T-helper 2 cell treated with Interferon-gamma antibody and Interleukin-4, amounts not matched to agents 100 ng/mL and 5 ng/mL, for 36 hours (primary cell): ENCODE measurements at regions not wholly inside any gene's neighbourhood (a gene's known extent, or its start where the extent isn't known, plus 50 kb on each side); places are given as distances from the start of the nearest gene placed in this dataset.

ENCODE experiments used
- intact Hi-C: fragments of 100-400 bp; cut with micrococcal nuclease; formaldehyde crosslinking; loops from one replicate; pipeline ENCODE4 v1.15.1; 2023

DNA sequence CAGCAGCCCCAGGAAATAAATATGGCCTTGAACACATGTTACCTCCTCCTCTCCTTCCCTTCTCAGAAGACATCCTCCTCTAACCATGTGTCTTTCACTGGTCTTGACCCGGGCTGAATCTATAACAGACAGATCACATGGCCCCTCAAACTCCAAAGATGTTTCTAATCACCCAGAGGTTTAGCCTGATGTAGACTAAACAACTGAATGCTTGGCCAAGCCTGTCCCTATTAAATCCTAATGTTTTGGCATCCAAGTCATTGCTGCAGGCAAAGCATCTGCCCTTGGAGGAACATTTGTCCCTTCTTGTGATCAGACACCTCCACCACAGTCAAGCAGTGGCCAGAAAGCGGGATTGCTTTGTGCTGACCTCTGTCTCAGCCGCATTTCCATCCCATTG, 65.5 kb downstream of the ANKRD60 start:
- intact Hi-C loops, result no loop called here

DNA sequence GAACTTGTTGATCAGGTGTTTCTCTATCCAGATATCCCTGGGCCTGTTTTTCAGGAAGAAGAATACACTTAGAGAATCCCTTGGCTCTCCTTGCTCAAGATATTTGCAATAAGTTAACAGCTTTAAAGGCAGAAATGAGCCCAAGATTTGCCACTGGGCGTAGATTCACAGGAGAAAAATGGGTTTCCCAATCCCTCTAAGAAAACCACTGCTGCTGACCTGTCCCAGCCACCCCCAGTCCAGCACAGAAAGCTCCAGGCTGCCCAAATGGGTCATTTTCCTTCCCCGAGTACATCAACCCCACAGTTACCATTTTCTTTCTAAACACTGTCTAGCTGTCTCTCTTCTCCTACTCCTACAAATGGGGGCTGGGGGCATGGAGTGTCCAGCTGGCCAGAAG, 67.3 kb downstream of the ANKRD60 start:
- intact Hi-C loops, result no loop called here

DNA sequence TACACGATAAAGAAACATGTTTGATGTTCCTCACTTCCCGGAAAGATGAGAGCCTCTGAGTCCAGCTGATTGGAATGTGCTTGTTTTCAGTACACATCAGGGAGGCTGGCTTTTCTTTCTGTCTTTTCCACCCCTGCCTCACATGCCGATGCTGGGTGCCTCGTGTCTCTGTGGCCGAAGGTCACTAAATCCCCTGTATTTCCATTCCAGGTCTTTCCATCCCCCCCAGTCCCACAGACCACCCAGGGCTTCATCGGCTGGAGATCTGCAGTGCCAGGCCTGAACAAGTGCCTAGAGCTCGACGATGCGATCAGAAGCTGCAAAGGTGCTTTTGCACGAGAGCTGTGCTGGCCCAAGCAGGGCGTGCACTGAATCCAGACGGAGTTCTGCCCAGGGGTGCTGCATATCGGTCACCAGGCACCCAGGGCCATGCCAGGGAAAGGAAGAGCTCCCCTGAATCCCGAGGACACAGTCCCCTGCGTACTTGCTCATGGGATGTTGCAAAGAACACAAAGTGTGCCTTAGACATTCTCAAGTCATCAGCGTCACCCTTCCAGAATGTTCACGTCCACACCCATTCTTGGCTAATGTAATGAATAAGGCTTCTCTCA, 67.9 kb downstream of the ANKRD60 start:
- intact Hi-C loops, result no loop called here

DNA sequence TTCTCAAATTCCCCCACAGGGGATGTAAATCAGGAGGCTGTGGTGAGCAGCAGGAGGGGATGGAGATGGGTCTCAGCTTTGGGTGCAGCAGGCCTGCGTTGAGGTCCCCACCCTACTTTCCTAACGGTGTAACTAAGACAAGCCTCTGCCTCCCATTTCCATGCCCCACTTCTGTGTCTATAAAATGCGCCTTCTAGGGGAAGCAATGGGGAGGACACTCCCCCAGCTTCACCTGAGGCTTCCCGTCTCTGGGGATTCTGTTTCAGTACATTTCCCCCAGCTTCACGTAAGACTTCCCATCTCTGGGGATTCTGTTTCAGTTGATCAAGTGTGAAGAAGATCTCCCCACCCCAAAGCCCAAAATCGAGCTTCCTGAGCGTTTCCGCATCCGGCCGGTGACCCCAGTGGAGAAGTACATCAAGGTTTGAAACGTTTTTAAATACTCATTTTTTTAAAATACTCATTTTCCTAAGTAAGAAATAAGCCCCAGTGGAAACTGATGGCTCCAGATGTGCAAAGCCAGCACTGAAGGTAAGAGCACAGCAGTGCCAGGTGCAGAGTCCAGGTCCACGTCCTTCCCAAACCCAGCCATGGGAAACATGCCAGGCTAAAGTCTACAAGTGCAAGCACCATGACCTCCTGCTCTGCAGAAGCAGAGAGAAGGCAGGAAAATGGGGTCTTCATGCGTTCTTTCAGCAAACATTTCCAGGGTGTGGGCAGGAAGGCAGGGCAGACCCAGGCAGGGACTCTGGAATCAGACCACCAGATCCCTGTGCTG, 73.1 kb downstream of the ANKRD60 start:
- intact Hi-C loops, result no loop called here

GRCh38 chr20:58154113-58154512, 74.3 kb downstream of the ANKRD60 start:
- intact Hi-C loops, result no loop called here

GRCh38 chr20:58153121-58153520, 75.3 kb downstream of the ANKRD60 start:
- intact Hi-C loops, result no loop called here

GRCh38 chr20:58150772-58151171, 77.7 kb downstream of the ANKRD60 start:
- intact Hi-C loops, result no loop called here

- intact Hi-C loops, result no loop called here
Observed at GRCh38 chr20:58149437-58150091, 78.9 kb downstream of the ANKRD60 start.

GRCh38 chr20:58148891-58149290, 79.6 kb downstream of the ANKRD60 start:
- intact Hi-C loops, result no loop called here

- intact Hi-C loops, result no loop called here
Observed at GRCh38 chr20:58147628-58148370, 80.7 kb downstream of the ANKRD60 start.

- intact Hi-C loops, result no loop called here
Observed at GRCh38 chr20:58146746-58147140, 81.7 kb downstream of the ANKRD60 start.

DNA sequence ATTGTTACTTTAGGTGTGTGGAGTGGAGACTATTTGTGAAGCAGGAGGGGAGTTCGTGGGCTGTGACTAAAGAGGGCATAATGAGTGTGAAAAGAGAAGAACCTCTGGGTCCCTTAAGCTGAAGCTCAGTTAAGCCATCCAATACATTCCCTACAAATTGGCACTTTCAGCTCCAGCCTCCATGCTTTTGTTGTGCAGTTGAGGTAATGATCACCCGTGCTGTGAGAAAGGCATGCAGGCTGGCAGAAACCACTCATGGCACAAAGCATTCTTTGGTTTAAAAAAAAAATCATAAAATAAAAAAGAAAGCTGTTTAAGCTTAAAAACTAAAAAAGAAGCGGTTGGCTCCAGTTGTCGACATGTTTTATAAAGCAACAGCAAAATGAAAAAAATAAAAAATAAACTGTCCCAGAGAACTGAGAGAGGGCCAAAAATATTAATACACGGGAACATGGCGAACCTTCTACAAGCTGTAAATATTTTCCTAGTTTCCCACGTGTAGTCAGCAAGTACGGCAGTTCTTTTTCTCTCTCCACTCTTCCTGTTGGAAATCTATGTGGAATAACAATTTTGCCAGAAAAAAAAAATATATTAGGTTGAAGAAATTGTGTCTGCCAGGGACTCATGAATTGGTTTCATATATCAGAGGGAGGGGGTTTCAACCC, 82.2 kb downstream of the ANKRD60 start:
- intact Hi-C loops, result no loop called here

- intact Hi-C loops, result no loop called here
Observed at GRCh38 chr20:58145506-58146080, 82.9 kb downstream of the ANKRD60 start.

DNA sequence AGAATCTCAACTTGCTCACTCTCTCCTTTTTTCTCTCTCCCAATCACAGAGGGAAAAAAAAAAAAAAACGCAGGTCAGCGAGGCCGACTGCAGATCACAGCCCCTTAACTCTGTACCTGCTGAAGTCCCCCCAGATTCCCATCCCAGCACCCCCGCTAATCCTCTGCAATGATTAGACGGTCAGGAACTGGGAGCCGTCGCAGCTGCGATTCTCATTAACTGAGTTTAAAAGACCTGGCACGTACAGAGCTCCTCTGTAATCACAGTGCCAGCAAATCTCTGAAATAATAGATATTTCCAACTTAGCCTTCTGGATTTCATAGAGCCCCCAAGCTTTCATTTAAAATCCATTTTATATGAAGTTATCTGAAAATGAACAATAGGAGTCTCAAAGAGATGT, 84.4 kb downstream of the ANKRD60 start:
- intact Hi-C loops, result no loop called here

- intact Hi-C loops, result no loop called here
Observed at GRCh38 chr20:58143531-58143930, 84.9 kb downstream of the ANKRD60 start.

GRCh38 chr20:58142843-58143185, 85.6 kb downstream of the ANKRD60 start:
- intact Hi-C loops, result no loop called here

- intact Hi-C loops, result no loop called here
Observed at GRCh38 chr20:58141971-58142842, 86.2 kb downstream of the ANKRD60 start.

GRCh38 chr20:58141496-58141895, 87.0 kb downstream of the ANKRD60 start:
- intact Hi-C loops, result no loop called here

DNA sequence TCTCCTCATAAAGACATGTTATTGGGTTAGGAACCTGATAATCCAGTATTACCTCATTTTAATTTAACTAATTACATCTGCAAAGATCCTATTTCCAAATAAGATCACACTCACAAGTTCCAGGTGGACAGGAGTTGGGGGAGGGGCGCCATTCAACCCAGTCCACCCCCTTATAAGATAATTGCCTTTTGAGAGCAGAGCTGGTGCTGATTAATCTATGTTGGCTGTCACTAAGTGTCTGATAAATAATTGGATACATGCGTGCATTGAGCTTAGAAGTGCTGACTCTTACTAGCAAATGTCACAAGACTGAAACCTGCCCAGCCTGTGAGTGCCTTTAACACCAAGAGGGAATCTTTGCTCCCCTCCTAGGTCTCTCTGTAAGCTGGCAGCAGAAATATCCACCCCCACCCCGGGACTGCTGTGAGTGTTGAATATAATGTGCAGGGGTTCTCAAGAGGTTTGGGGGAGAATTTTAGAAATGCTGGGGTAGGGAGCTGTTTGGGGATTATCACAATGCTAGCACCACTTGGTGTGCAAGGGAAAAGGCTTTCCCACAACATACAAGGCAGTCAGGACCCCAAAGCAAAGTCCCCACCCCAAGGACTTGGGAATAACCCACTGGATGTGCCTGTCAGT, 87.5 kb downstream of the ANKRD60 start:
- intact Hi-C loops, result no loop called here
